ENCODE measurements at regions not wholly inside any gene's neighbourhood (a gene's known extent, or its start where the extent isn't known, plus 50 kb on each side); places are given as distances from the start of the nearest gene placed in this dataset.
"Not testable (repeated sequence)": the region's sequence is repeated elsewhere in the genome, so short reads cannot be mapped to it uniquely, and the experiment has no call there.

DNA sequence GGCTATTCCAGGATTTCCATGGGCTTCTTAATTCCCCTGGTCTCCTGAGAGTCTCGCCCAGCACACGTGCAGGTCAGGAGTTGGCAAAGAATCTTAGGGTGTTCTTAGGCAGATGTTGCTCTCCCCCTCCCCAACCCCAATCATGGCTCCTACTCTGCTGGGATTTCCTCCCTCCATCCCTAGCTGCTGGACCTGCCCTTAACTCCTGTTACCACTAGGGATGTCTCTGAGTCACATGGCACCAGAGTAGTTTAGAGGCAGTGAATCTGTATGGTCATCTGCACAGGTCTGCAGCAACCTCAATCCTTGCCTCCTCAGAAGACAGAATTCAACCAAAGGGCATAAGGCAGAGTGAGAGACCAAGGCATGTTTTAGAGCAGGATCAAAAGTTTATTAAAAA is 51.8 kb upstream of the CHST3 start:
- peak in 1 of 2 donors; percentile 12 for DNase-seq
- Histone ChIP-seq H3K4me3 (no peak overlapping the region), H3K36me3 (no peaks in the 10 kb centered on the region), H3K27me3 (no peaks in the 10 kb centered on the region), H3K4me1 (no peaks in the 10 kb centered on the region), H3K9me3 (no peaks in the 10 kb centered on the region), H3K27ac (no peak overlapping the region)
- TF ChIP-seq, protein P1, sequence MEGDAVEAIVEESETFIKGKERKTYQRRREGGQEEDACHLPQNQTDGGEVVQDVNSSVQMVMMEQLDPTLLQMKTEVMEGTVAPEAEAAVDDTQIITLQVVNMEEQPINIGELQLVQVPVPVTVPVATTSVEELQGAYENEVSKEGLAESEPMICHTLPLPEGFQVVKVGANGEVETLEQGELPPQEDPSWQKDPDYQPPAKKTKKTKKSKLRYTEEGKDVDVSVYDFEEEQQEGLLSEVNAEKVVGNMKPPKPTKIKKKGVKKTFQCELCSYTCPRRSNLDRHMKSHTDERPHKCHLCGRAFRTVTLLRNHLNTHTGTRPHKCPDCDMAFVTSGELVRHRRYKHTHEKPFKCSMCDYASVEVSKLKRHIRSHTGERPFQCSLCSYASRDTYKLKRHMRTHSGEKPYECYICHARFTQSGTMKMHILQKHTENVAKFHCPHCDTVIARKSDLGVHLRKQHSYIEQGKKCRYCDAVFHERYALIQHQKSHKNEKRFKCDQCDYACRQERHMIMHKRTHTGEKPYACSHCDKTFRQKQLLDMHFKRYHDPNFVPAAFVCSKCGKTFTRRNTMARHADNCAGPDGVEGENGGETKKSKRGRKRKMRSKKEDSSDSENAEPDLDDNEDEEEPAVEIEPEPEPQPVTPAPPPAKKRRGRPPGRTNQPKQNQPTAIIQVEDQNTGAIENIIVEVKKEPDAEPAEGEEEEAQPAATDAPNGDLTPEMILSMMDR (IDR thresholded peaks at IDR 0.05), result no peak
- intact Hi-C loops (cut with DNase I; ENCODE audit: low total_unique reads), result no loop called here

DNA sequence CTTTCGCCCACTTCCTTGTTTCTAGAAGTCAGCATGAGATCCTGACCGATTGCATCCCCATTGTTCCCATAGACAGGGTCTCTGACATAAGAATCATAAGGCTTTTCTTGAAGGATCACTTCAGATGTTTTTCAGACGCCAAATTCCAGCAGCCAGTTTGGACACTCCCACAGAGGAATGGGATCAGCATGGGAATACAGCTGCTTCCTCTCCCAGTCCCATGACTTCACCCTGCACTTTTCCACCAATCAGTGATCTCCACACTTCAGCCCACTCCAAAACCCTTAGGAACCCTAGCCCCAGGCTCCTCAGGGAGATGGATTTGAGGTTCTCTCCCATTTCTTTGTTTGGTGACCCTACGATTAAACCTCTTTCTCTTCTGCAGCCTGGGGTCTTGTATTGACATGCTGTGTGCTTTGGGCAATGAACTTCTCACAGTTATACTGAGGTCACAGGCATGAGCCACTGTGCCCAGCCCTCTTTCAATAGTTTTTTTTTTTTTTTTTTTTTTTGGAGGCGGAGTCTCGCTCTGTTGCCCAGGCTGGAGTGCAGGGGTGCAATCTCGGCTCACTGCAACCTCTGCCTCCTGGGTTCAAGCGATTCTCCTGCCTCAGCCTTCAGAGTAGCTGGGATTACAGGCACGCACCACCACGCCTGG is 52.8 kb upstream of the CHST3 start:
- no peaks in the 10 kb centered on the region for H3K4me1 ChIP-seq
- H3K27ac ChIP-seq, result no peak overlapping the region
- TF ChIP-seq, protein P1 (IDR thresholded peaks at IDR 0.05), result no peak
- H3K9me3 ChIP-seq, result no peaks in the 10 kb centered on the region
- H3K4me3 ChIP-seq, result no peak overlapping the region
- no peaks in the 10 kb centered on the region for H3K36me3 ChIP-seq
- no peaks in the 10 kb centered on the region for H3K27me3 ChIP-seq
- DNase-seq, result no peak
- intact Hi-C loops (cut with DNase I; ENCODE audit: low total_unique reads), result no loop called here

DNA sequence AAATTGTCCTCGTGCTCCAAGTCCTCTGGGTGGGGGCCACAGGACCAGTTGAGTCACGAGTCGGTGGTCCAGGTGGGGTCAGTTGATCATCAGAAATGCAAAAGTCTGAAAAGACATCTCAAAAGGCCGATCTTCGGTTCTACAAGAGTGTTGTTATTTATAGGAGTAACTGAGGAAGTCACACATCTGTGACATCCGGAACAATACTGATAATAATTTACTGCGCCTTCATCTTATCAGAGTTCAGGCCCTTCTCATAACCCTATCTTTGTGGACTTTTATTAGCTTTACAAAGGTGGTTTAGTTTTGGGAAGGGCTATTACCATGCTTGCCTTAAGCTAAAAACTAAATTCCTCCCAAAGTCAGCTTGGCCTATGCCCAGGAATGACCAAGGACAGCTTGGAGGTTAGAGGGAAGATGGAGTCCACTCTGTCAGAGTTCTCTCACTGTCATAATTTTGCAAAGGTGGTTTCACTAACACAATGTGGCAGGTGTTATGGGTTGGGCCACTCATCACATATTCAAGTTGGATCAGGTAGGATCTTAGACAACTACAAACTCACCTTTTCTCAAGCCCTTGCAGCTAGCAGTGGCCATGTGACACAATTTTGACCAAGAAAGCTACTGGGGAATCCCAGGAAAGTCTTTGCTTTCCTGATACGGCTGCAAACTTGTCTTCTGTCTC is 54.7 kb upstream of the CHST3 start:
- Histone ChIP-seq H3K4me3 (no peak overlapping the region), H3K27ac (no peak overlapping the region), H3K9me3 (no peaks in the 10 kb centered on the region), H3K27me3 (no peaks in the 10 kb centered on the region), H3K4me1 (no peaks in the 10 kb centered on the region), H3K36me3 (no peaks in the 10 kb centered on the region)
- peak in 1 of 2 donors; percentile 10 for DNase-seq
- intact Hi-C loops (cut with DNase I; ENCODE audit: low total_unique reads), result no loop called here
- TF ChIP-seq, protein P1 (IDR thresholded peaks at IDR 0.05), result no peak

DNA sequence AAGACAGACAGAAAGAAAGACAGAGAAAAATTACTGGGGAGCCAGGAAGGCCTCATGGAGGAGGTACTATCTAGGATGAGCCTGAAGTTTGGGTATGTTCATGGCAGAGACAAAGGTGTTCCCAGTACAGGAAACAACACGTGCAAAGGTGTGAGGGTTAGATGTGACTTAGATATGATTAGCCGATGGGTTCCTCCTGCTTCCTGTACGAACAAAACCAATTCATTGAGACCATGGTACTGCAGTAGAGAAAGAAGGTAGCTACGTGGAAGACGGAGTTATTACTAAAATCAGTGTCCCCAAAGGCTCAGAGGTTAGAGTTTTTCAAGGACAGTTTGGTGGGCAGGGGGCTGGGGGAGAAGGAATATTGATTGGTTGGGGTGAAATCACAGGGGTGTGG is 55.2 kb upstream of the CHST3 start:
- H3K36me3 ChIP-seq, result no peaks in the 10 kb centered on the region
- TF ChIP-seq, protein P1 (IDR thresholded peaks at IDR 0.05), result no peak
- H3K9me3 ChIP-seq, result no peaks in the 10 kb centered on the region
- H3K27me3 ChIP-seq, result no peaks in the 10 kb centered on the region
- H3K4me1 ChIP-seq, result no peaks in the 10 kb centered on the region
- peak in 1 of 2 donors; percentile 20 for DNase-seq
- no peak overlapping the region for H3K4me3 ChIP-seq
- no peak overlapping the region for H3K27ac ChIP-seq
- intact Hi-C loops (cut with DNase I; ENCODE audit: low total_unique reads), result no loop called here

DNA sequence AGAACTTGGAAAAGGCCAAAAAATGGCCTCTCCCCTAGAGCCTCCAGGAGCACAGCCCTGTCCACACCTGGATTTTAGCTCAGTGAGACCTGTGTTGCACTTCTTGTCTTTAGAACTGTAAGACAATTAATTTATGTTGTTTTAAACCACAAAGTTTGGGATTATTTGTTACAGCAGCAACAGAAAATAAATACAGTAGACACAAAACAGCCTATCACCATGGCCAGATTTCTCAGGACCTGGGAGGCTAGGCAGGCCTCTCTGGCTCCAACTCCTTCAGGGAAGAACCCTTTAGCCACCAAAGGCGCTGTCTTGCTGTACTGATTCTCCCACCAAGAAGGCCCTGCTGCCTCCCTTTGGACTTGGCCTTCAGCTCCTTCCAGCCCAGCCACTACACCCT is 54.1 kb upstream of the PSAP start:
- DNase-seq, result no peak
- H3K27ac ChIP-seq, result no peak overlapping the region
- no peaks in the 10 kb centered on the region for H3K9me3 ChIP-seq
- no peaks in the 10 kb centered on the region for H3K36me3 ChIP-seq
- H3K27me3 ChIP-seq, result no peaks in the 10 kb centered on the region
- intact Hi-C loops (cut with DNase I; ENCODE audit: low total_unique reads), result no loop called here
- TF ChIP-seq, protein P1 (IDR thresholded peaks at IDR 0.05), result no peak
- H3K4me3 ChIP-seq, result no peak overlapping the region
- H3K4me1 ChIP-seq, result no peaks in the 10 kb centered on the region

DNA sequence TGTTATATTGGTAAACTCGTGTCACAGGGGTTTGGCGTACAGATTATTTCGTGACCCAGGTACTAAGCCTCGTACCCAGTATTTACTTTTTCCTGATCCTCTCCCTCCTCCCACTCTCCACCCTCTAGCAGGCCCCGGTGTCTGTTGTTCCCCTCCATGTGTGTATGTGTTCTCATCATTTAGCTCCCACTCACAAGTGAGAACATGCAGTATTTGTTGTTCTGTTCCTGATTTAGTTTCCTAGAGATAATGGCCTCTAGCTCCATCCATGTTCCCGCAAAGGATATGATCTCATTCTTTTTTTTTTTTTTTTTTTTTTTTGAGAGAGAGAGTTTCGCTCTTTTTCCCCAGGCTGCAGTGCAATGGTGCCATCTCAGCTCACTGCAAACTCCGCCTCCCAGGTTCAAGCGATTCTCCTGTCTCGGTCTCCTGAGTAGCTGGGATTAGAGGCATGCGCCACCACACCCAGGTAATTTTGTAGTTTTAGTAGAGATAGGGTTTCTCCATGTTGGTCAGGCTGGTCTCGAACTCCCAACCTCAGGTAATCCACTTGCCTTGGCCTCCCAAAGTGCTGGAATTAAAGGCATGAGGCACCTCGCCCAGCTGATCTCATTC is 52.7 kb upstream of the PSAP start:
- not testable (repeated sequence) for DNase-seq, H3K27ac ChIP-seq
- intact Hi-C loops (cut with DNase I; ENCODE audit: low total_unique reads), result loop anchor here (5.0 kb wide), 1 partner anchor 139 kb away; no protein-coding TSS in a partner anchor

More for the DNA sequence above, 52.7 kb upstream of the PSAP start:
- H3K4me1 ChIP-seq, H3K27me3 ChIP-seq, H3K9me3 ChIP-seq, H3K36me3 ChIP-seq, H3K4me3 ChIP-seq: not testable (repeated sequence)
